ENCODE measurements at regions not wholly inside any gene's neighbourhood (a gene's known extent, or its start where the extent isn't known, plus 50 kb on each side); places are given as distances from the start of the nearest gene placed in this dataset.

DNA sequence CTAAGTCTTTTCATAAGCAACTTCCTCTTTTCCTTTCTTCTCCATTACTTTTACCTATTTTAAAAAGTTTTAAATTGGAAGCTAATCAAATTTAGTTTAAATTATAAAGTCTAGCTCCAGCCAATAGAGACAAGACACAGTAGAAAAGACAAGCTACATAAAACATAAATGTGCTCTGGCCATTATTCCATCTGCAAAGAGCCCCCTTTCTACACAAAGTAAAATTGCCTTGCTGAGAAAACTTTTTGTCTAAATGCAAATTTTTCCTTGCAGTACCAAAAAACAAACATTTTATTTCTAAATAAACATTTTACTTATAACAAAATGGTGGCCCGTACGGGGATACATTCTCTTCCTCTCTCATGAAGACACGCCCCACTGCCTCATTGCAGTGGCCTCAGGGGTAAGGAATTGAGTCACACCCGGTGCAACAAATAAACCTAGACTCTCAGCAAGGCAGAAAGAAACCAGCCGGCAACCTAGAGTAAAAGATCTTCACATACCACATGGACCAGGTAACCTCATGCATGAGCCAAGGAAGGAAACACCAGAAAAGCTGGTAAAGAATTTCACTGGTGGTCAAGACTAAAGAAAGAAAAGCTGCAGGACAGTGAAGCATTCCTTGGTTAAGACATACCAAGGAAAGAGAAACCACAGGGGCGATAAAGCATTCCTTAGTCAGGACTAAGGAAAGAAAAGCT lies 71.6 kb upstream of the ZNF746 start:
- no peak for TF ChIP-seq POLR2A (IDR thresholded peaks at IDR 0.05)
- TF ChIP-seq, protein P1, sequence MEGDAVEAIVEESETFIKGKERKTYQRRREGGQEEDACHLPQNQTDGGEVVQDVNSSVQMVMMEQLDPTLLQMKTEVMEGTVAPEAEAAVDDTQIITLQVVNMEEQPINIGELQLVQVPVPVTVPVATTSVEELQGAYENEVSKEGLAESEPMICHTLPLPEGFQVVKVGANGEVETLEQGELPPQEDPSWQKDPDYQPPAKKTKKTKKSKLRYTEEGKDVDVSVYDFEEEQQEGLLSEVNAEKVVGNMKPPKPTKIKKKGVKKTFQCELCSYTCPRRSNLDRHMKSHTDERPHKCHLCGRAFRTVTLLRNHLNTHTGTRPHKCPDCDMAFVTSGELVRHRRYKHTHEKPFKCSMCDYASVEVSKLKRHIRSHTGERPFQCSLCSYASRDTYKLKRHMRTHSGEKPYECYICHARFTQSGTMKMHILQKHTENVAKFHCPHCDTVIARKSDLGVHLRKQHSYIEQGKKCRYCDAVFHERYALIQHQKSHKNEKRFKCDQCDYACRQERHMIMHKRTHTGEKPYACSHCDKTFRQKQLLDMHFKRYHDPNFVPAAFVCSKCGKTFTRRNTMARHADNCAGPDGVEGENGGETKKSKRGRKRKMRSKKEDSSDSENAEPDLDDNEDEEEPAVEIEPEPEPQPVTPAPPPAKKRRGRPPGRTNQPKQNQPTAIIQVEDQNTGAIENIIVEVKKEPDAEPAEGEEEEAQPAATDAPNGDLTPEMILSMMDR (IDR thresholded peaks at IDR 0.05): no peak

All from prostate gland (tissue), 2 donors.